ENCODE measurements at regions not wholly inside any gene's neighbourhood (a gene's known extent, or its start where the extent isn't known, plus 50 kb on each side); places are given as distances from the start of the nearest gene placed in this dataset.

DNA sequence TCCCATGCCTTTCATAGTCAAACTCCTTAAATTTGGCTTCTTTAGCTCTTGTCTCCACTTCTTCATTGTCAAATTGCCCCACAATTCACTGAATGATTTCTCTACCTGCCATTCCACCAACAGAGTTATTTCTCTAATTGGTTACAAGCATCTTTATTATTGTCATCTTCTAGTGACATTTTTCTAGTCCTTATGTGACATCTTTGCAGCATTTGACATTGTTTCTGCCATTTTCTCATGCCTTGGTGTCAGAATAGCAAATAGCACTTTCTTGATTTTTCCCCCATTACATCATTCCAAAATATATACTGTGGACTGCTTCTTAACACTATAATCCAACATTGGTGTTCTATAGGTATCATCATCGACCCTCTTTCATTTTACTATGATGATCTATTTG is 137.7 kb upstream of the HDDC2 start:
- no peak for TF ChIP-seq CTCF (IDR thresholded peaks at IDR 0.05; ENCODE audit: control extremely low read depth, extremely low read depth, low read depth, missing control alignments)
- POLR2A ChIA-PET: no interaction called here
- DNase-seq (ENCODE audit: extremely low spot score): no peak
- CTCF ChIA-PET: no interaction called here

GRCh38 chr6:125444006-125444923 is 142.5 kb upstream of the HDDC2 start:
- ChIA-PET POLR2A (no interaction called here), CTCF (no interaction called here)
- DNase-seq (ENCODE audit: extremely low spot score): no peak
- no peak for TF ChIP-seq CTCF (IDR thresholded peaks at IDR 0.05; ENCODE audit: control extremely low read depth, extremely low read depth, low read depth, missing control alignments)

DNA sequence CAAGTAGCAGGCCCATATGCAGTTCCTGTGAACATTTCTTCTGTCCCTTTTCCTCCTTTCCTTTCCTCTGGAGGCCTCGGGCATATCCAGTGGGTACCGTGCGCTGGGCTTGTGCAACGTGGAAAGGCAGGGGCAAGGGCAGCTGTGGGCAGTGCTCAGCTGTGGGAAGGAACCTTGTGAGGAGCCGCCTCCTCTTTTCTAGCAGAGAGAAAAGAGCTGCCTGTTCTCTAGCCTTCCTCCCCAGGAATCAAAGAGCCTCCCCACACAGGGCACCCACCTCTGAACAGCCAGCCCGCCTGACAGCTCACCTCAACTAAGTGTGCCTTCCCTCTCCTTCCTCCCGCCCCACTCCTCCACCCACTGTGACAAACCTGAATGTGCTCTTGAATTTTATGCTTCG is 143.3 kb upstream of the HDDC2 start:
- no peak for DNase-seq (ENCODE audit: extremely low spot score)
- TF ChIP-seq CTCF (IDR thresholded peaks at IDR 0.05; ENCODE audit: control extremely low read depth, extremely low read depth, low read depth, missing control alignments): no peak
- ChIA-PET CTCF (no interaction called here), POLR2A (no interaction called here)

GRCh38 chr6:125446011-125446410 is 144.2 kb upstream of the HDDC2 start:
- POLR2A ChIA-PET: no interaction called here
- no peak for DNase-seq (ENCODE audit: extremely low spot score)
- CTCF ChIA-PET: no interaction called here
- no peak for TF ChIP-seq CTCF (IDR thresholded peaks at IDR 0.05; ENCODE audit: control extremely low read depth, extremely low read depth, low read depth, missing control alignments)

GRCh38 chr6:125451750-125452149 is 150.0 kb upstream of the HDDC2 start:
- no peak for DNase-seq (ENCODE audit: extremely low spot score)
- CTCF ChIA-PET: no interaction called here
- TF ChIP-seq CTCF (IDR thresholded peaks at IDR 0.05; ENCODE audit: control extremely low read depth, extremely low read depth, low read depth, missing control alignments): no peak
- POLR2A ChIA-PET: no interaction called here

- DNase-seq (ENCODE audit: extremely low spot score): no peak
- TF ChIP-seq CTCF (IDR thresholded peaks at IDR 0.05; ENCODE audit: control extremely low read depth, extremely low read depth, low read depth, missing control alignments): no peak
- POLR2A ChIA-PET: no interaction called here
- CTCF ChIA-PET: no interaction called here
Measured at GRCh38 chr6:125453516-125453915, 151.7 kb upstream of the HDDC2 start.
